ENCODE measurements at regions not wholly inside any gene's neighbourhood (a gene's known extent, or its start where the extent isn't known, plus 50 kb on each side); places are given as distances from the start of the nearest gene placed in this dataset.
A peak's percentile ranks its signal among the peaks of the same experiment; 100 is the strongest.

DNA sequence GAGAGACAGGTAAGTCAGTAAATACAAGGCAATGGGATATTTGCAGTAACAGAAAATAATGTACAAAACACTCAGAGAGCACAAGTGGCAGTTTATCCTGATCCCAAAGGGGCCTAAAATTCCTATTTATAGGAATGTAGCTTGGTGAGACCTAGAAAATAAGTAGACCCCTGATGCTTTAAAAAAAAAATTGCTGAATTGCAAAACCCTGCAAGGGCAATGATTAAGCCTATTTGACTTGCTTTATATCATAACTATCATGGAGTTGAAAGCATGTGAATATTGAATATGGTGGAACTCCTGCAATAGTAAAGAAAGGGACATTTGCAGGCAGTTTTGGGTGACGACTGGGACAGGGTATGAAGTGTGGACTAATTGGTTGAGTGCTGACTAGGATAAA is 101.9 kb upstream of the C1orf21 start:
- no peak for DNase-seq

DNA sequence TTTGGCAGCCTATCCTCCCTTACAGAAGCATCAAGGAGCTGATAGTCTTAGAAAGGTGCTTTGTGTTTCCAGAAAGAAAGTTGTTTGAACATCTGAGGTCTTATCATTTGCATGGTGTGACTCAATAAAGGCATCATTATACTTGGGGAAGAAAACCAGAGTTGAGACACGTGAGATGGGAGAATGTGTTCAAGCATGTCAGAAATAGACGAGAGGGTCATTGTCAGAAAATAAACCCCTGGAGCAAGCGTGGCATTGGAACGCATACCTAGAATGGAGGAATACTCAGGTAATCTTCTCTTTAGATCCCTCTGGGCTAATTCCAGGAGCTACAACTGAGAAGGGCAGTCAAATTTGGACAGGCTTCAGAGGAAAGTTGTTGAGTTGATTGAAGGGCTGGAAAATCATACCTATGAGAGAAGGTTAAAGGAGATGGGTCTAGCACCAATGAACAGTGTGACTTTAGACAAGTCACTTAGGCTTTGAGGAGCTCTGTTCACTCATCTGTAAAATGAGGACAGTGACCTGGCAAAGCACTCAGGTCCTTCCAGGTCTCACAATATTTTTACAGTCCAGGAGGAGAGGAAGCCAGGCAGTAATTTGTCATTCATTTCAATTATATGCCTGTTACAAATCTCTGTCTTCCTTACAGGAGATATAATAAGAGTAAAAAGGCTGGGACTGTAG is 101.3 kb upstream of the C1orf21 start:
- DNase-seq, result no peak

DNA sequence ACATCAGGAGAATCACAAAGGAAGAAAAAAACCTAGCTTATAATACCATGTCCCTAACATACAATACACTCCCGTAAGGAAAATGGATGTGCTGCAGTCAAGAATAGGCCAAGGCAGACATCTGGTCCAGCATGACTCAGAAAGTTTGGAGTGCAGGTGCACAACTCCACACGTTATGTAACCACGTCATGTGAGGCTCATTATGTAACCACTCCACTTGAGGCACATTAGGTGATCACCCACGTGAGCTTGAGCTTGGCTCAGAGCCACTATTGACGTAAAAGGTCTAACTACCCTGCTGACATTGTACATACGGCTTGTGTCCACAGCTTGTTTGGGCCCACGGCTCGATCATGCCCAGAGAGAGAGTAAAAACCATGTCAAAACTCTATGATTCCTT is 99.8 kb upstream of the C1orf21 start:
- no peak for DNase-seq

DNA sequence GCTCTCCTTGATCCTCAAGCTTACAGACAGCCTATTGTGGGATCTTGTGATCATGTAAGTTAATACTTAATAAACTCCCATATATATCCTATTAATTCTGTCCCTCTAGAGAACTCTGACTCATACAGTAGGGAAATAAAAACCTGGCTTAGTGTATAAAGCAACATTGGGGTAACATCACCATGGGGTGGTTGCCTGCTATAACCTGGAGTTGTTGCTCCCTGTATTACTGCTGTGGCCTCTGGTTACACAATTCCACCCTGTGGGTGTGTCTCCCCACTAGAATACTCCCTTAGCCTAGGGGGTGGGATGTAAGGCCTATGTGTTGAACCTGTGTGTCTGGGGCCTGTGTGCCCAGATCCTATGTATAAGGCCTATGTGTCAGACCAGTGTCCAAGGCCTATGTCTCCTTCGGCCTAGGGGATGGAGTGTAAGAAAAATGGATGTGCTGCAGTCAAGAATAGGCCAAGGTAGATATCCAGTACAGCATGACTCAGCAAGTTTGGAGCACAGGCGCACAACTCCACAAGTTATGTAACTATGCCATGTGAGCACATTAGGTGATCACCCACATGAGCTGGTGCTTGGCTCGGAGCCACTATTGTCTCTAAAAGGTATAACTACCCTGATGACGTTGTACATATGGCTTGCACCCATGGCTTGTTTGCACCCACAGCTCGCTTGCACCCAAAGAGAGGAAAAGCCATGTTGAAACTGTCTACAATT is 96.8 kb upstream of the C1orf21 start:
- no peak for DNase-seq

DNA sequence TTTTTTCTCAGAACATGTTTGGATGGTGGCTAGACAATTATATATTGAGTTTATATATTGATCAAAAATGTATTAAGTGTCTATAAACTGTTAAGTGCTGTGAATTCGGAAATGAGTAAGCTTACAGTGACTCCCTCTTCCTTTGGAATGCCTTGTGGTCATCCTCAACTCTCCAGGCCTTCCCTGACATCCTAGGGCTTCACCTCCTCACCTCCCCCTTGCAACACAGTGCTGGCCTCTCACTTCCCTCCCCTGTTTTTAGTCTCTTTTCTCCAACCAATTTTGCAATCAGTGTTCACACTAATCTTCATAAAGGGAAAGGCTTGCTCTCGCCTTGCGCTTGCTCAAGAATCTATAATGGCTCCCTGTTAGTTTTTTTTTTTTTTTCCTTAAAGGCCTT is 95.1 kb upstream of the C1orf21 start:
- DNase-seq, result no peak

DNA sequence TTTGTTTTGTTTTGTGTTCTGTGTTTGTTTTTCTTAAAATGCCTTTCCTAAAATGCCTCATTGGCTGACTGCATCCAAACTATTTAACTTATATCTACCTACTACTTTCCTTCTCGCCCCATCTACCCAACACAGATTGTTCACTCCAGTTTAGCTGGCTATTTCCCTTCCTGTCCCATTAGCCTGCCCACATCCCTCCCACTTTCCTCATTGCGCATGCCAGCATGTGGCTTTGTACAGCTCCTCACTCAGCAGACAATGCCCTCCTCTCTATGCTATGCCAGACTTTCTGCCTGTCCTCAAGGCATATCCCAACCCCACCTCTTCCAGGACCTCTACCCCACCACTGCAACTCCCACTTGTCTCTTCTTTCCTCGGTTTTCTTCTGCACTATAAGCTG is 94.7 kb upstream of the C1orf21 start:
- no peak for DNase-seq

DNA sequence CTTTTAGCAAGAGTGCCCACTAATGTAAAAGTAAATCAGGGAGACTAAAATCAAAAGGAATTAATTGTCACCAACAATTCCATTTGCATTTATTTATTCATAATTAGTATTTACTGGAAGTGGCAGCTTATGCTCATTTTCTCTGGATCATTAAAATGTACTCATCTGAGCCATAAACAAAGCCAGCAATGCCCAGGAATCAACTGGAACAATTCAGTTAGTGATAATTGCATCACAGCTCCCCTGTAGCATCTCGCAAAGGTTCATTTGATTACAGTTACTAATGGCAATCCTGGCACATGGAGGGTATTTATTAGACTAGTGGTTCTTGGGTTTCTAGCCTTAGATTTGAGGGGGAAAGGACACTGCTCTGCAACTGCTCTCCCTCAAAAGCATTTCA is 92.7 kb upstream of the C1orf21 start:
- DNase-seq, result no peak

DNA sequence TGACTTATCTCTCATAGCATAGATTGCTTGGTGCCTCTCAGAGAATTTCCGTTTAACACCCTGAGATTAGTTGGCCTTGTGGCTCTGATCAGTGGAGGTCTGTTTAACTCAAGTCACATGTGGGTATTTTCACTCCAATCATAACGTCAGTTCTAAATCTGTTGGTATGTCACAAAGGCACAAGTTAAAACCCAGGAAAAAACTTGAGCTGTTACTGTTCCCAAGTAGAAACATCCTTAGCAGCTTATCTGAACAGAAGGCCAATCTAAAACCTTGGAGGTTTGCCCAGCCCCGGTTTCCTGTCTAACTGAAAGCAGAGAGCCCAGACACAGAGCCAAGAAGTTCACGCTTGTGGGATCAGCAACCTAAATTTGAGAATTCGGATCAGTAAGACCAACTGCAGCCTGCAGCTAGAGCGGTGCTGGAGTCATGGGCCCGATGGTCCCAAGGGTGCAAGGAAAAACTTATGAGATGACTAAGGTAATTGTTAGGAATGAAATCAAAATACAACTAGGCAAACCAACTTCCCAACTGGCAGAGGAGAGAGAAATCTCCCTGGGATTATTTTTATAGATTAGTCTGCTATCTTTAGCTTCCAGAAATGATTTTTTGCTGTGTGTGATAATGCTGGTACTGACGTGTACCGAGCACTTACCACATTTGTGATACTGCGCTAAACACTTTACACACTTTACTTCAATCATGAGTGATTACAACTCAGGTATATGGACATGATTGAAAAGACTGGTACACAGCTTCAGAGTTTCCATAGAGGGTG is 90.2 kb upstream of the C1orf21 start:
- DNase-seq, result no peak

DNA sequence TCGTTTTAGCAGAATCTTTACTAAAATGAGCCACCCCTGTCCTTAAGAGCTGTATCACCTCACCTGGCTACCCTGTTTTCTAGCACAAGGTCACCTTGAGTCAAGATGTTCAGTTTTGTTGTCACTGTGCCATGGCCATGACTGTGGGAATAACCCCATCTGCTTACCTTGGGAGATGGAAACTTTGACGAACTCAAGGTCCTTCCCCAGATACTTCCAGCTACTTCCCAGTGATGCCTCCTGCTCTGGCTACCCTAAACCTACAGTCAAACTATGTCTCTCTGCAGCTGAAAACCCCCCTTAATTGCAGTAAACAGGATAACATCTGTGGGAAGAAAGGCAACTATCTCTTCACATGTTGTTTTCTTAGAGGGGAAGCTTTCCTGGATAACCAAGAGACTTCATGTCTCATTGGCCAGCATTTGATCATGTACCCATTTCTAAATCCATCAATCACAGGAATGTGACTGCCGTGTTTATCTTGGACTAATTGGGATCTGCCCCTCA is 89.5 kb upstream of the C1orf21 start:
- DNase-seq, result no peak

DNA sequence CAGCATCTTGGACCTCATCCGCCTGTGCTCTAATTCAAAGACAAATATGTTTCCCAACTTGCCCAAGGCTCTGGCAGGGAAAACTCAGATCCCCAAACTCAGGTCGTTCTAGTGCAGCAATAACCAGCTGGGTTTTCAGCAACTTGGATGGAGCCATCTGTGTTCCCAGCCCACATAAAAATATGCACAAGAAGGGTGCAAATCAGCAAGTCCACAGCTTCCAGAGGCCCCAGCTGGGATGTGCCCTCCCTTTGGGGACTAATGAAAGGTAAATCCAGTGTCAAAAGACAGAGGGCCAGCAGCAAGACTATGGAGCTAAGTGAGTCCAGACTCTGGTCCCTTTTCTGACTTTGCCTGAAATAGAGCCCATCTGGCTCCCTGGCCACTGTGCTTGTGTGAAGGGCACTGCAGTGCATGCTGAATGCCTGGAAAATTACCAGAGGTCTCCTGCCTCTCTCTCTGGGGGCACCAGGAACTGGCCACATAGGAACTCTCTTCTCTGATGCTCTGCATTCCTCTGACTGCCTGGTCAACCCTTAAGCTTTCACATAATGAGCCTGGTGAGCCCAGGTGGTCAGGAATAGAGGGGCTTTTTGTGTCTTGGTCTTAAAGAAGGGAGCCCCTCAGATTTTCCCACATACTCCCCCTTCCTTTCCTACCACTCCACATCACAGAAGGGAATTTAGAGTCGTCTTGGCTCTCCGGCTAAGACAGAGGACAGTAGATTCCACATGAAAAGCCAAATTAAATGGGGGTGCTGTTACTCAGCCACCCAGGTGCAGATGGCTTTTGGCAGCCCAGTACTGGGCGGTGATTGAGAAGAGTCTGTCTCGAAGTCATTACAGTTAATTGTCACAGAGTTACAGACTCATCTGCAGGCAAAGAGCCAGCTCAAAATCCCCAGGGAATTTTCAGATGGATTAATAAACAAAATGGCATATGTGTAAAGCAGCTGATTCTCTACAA is 88.1 kb upstream of the C1orf21 start:
- no peak for DNase-seq

DNA sequence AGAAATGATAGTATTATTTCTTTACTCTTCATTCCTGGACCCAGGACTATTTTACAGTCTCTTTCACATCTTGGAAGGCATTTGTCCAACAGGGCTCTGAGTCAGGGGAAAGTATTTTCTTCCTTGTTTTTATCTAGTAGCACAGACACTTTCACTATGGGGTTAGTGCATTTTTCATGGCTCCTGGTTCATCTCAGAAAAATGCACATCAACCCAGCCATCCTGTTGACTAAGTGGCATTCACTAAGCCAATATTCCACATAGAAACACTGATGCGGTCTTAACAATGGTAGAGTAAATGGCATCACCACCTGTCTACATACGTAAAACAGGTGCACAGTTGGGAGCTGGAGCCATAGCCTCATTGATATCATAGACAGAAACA is 87.4 kb upstream of the C1orf21 start:
- peak; percentile 8 for DNase-seq

DNA sequence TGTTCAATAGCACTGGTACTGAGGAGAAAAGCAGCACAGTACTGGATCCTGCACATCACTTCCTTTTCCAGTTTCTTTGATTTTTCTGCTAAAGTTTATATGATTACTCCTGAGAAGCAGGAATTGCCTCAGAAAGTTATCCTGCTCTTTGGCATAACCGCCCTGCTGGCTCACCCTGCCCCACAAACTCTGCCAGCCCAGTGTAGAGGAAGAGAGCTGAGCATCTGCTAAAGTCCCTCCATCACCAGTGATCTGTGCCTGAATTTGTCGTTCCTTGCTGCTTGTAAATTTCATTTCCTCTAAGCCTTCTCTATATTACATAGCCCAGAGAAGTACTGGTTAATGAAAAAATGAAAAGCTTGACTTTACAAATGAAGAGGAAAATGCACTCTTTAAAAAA is 87.0 kb upstream of the C1orf21 start:
- DNase-seq, result no peak

DNA sequence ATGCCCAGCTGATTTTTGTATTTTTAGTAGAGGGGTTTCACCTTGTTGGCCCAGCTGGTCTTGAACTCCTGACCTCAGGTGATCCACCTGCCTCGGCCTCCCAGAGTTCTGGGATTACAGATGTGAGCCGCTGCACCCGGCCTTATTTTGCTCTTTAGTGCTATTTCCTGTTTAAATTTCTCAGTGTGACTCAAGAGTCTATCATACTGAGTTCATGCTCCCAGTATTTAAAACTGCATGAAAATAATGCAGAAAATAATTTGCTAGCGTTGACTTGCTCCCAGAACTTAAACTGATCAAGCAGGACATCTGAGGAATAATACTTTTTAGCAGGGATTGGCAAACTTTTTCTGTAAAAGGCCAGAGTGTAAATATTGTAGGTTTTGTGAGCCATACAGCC is 86.4 kb upstream of the C1orf21 start:
- no peak for DNase-seq

DNA sequence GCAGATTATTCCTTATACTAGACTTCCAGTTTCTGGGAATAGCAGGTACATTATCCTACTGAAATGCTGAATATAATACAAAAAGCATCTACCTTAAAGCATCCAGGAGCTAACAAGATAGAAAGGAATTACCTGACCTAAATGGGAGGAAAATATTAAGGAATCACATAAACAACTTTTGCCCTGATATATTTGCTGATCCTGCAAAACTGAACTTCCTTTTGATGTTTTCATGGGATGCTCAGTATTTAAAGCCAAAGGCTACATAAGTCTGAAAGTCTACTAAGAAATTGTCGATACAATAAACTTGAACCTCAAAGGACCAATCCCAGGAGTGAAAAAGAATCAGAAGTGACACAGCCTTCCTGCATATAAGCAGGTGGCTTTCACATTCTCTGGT is 85.6 kb upstream of the C1orf21 start:
- no peak for DNase-seq

DNA sequence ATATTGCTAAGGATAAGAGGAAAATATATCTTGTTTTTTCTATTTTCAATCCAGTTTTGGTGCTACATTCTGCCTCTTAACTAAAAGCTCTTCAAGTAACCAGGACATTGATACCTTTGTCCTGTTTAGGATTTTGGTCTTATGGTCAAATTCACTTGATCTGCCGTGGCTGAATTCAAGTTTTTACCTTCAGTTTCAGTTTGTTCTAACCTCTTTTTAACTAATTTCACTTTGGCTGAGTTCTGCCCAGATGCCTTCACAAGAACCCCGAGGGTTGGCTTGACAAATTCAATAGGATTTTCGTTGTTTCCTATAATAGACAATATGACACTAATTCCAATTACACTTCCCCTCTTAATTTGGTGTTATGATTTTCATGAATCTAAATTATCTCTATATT is 84.5 kb upstream of the C1orf21 start:
- DNase-seq, result no peak

DNA sequence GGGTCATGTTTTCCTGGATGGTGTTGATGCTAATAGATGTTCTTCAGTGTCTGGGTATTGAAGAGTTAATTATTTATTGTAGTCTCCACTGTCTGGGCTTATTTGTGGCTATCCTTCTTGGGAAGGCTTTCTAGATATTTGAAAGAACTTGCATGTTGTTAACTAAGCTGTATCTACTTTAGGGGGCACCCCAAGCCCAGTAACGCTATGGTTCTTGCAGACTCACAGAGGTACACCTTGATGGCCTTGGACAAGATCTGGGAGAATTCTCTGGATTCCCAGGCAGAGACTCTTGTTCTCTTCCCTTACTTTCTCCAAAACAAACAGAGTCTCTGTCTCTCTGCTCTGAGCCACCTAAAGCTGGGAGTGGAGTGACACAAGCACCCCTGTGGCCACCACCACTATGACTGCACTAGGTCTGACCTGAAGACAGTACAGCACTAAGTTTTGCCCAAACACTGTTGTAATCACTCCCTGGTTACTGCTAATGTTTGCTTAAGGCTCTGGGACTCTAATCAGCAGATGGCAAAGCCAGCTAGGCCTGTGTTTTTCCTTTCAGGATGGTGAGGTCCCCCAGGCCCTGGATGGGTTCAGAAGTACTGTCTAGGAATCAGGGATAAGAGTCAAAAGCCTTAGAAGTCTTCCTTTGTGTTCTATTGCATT is 76.5 kb upstream of the C1orf21 start:
- no peak for DNase-seq

DNA sequence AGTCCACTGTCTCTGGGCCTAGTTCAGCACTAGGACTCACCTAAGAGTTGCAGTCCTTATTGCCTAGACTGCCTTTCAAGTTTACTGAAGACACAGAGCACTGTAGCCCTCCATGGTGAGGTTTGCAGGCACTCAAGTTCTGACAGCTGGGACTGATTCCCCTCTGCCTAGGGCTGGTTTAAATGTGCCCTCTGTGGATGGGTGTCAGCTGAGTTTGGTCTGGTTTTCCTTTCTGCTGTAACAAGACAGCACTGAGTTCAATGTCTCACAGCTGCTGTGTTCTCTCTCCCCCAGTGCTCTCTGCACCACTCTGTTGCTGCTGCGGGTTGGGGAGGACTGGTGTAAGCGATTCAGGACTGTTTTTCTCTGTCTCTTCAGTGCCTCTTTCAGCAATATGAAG is 75.2 kb upstream of the C1orf21 start:
- no peak for DNase-seq

DNA sequence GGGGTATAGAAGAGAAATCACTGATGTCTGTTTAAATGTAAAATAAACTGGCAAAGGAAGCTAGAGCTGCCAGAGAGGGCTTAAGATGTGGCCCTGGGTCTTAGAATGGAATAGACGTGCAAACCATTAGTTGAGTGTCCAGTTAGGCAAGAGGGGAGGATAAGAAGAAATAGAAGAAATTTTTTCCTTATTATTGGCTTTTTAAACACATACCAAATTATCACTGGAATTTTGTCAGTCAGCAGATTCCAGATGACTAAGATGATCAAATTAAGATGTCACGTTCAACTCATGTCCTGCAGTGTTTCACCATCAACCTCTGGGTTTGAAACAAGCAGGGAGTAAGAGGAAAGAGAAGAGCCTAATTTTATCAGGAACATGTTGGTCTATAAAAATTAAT is 71.6 kb upstream of the C1orf21 start:
- no peak for DNase-seq

DNA sequence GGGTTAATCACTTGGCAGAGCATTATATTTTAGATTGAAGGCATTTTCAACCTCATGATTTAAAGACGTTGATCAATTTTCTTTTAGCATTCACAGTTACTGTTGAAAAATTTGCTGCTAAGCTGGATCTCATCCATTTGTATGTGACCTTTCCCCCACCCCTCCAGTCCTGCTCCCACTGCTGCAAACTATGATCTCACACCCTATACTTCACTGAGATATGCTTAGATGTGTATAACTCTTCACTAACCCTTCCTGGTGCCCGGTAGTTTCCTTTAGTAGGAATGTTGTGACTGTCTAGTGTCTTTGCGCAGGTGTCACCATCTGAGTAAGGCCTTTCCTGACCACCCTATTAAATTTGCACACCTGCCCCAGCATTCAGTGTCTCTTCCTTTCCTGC is 67.0 kb upstream of the C1orf21 start:
- no peak for DNase-seq

DNA sequence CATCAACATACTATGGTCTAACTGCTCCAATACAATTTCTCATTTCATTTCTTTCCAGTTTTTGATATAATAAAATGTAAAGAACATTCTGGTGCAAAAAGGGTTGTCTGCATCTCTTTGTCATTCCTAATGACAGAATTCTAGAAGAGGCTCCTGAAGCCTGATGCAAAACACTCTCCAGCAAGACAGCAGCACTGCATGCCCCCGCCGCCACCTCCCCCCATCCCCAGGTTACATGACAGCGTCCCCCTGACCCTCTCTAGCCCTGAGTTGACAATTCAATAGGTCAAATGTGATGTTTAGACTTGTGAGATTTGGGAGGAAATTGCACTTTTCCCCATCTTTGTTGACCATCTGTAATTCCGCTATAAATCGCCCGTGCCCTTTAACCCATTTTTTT is 64.6 kb upstream of the C1orf21 start:
- DNase-seq, result no peak

DNA sequence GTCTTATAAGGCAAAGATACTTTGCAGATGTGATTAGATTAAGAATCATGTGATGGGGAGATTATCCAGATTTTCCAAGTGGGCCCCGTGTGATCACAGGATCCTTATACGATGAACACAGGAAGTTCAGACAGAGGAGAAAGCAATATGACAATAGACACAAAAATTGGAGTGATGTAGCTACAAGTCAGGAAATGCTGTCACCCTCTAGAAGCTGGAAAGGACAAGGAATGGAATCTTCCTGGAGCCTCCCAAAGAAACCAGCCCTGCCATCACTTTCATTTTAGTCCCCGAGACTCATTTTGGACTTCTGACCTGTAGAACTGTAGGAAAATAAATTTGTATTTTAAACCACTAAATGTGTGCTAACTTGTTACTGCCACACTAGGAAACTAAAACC is 61.9 kb upstream of the C1orf21 start:
- no peak for DNase-seq

DNA sequence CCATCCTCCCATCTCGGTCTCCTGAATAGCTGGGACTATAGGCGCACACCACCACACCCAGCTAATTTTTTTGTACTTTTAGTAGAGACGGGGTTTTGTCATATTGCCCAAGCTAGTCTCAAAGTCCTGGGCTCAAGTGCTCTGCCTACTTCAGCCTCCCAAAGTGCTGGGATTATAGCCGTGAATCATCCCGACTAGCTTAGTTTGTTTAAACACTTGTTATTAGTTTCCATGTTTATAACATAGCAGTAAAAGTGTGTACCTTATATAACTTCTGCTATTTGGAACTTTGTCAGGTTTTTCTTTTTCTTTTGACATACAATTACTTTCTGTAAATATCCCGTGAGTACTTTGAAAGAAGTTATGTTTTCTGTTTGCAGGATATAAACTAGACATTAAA is 60.6 kb upstream of the C1orf21 start:
- no peak for DNase-seq
